HCEC 1CT (cell line): ENCODE measurements at regions not wholly inside any gene's neighbourhood (a gene's known extent, or its start where the extent isn't known, plus 50 kb on each side); places are given as distances from the start of the nearest gene placed in this dataset.
A peak's percentile ranks its signal among the peaks of the same experiment; 100 is the strongest.

Experiments used
- DNase-seq: peaks from one replicate; pipeline ENCODE4 v3.0.0-alpha.2; 2017

DNA sequence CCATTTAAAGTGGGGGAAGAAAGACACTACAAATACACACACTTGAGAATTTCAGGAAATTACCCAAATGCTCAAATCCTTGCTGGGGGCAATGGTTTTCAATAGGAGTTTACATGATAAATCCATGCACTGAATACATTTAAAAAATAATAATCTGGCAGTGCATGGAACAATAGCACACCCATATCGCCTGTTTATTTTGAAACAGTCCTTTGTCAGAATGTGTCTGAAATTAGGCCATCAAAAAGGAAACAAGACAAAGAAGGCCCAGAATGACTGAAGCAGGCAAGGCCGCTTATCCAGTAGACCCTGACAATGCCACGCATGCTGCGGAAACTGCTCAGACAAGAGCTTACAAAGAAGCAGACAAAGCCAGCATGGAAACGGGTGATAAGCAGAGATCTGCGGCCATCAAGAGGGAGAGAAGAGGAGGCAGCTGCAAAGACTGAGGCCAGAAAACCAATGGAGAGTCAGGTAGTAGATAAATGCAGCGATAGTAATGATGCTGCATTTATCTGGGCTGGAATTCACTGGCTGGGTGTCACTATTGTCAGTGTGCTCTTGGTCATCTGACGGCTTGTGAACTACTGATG is 211.9 kb upstream of the CNR1 start:
- DNase-seq = no peak

- peak; percentile 79 for DNase-seq
Observed at GRCh38 chr6:88376768-88377387, 210.7 kb upstream of the CNR1 start.

- DNase-seq = no peak
Observed at GRCh38 chr6:88376197-88376596, 210.1 kb upstream of the CNR1 start.

DNA sequence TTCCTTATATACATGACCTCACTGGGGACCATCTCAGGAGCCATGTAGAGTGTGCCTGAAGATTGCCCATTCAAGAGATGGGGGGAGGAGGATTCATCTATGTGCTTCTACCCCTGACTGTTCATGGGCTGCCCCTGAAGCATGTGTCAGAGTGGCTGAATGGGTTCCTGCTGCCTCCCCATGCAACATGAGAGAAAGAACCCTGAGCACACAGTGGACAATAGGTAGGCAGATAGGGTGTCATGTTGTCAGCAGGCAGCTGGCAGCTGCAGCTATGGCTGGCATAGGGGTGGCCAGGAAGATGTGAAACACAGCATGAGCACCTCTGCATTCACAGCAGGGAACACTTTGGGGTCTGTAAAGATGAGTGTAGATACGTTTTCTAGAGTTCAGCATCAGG is 208.4 kb upstream of the CNR1 start:
- DNase-seq = no peak

- no peak for DNase-seq
Observed at GRCh38 chr6:88371480-88371879, 205.3 kb upstream of the CNR1 start.

GRCh38 chr6:88370127-88370710 is 204.1 kb upstream of the CNR1 start:
- DNase-seq = no peak

DNA sequence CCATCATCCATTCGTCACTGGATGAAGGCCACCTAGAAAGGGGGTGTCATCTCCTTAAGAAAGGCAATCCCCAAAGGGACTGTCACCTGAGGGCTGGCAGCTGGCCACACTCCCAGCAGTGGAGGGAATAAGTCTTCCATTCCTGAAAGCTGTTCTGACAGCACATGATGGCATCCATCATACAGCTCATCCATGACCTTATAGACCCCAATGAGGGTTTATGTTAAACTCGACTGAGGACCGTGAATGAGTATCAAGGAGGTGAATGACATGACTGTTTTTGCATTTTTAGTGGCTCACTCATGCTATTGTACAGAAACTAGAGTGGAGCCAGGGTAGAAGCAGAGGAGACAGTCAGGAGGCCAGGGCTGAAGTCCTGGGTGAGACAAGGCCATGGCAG is 203.1 kb upstream of the CNR1 start:
- no peak for DNase-seq

DNA sequence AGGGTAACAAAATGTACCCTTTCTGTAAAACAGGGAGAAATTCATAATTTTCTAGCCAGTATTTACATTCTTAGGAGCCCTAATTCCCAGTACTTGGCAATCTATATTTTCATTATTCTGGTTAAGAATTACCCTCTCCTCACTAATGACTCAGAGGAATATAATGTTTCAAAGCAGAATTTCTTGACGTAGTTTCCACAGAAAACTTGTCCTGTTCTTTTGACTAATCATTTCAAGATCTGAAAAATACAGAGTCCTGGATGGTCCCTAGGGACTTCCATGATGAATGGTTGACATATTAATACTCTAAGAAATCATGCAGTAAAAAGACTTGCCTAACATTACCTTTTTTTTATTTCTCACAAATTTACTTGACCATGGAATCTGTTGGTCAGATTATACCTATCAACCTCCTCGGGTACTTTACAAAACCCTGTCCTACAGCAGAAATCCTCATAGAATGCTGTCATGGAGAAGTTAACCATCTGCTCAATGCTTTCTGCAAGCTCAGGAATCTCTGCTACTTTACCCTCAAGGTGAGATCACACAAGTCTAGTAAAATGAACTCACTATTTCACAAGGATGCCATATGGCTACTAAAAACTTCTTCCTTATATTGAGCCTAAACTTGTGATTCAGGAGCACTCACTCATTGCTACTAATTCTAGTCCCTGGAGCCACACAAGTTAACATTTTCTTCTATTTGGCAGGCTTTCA is 202.1 kb upstream of the CNR1 start:
- DNase-seq = peak; percentile 30

DNA sequence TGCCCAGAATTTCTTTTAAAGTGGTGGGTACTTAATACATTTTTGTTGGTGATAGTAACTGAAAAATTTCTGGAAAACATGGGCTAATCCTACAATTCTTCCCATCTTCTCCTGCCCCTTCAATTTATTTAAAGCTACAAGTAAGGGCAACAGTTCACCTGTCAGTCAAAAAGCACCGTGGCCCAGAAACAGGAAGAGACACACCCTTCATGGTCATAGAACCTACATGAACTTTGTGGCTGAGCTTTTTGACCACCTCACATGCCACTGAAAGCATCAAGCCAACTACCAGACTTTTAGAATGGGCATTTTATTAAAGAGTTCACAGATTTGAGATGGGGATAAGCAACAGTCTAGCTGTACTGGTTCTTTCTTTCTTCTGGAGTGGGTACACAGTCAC is 201.1 kb upstream of the CNR1 start:
- no peak for DNase-seq

GRCh38 chr6:88366672-88367071 is 200.5 kb upstream of the CNR1 start:
- DNase-seq = no peak

DNA sequence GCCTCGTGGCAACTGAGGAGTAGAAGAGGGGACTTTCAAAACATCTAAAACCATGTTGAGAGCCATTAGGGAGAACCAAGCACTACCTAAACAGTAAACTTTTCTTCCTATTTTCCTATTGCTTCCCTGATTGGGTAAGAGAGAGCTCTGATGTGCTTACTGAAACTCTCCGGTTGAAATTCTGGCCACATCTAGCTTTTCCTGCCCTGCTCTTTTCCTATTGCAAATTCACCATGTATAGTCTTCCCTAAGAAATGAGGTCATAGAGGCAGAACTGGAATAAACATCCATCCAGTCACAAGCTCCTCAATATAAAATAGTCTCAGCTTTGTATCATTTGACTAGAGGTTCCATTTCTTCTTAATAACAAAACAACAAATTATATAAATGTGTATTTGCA is 199.5 kb upstream of the CNR1 start:
- DNase-seq = no peak

DNA sequence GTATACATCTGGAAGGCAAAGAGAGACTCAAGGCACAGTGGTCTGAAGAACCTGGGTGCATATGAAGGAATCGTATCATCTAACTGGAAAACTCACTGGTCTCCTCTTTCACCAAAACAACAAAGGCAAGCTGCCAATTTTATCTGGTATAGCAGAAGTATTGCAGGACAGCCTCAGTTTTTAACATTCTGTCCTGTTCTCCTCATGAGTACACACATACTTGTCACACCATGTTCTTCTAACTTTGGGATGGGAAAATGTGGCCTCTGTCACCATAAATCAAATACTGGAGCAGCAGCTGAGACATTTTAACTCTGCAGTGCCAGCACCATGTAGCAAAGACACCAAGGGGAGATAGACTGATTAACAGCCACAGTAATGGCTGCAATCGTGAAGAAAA is 199.1 kb upstream of the CNR1 start:
- no peak for DNase-seq

- DNase-seq = no peak
Observed at GRCh38 chr6:88361754-88362153, 195.6 kb upstream of the CNR1 start.

- no peak for DNase-seq
Observed at GRCh38 chr6:88361298-88361697, 195.2 kb upstream of the CNR1 start.

DNA sequence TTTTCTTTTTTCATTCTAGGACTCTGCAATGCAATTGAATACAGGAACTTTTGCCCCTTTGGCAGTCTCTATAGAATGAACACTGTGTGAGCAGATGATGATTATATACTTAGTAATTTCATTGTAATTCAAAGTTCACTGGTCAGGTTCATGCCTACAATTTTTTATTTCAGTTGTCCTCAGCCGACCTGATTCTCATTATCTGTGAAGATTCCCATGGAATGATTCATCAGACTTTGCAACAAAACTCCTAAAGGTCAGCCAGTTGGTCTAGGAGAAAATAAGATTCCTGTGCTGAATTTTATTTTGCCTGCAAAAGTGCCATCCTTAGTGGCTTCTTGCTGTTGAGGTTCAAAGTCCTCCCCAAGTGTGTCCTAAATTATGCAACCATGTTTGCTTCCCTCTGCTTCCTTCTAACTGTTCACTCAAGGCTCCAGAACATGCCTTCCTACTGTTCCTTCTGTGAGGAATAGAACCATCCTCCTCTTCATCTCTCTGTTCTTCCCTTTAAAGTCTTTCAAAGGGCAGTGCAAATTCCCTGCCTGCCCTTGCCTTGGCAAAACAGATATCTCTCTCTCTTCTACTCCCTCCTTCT is 194.2 kb upstream of the CNR1 start:
- peak; percentile 70 for DNase-seq

- no peak for DNase-seq
Observed at GRCh38 chr6:88359530-88360202, 193.5 kb upstream of the CNR1 start.

GRCh38 chr6:88358846-88359245 is 192.7 kb upstream of the CNR1 start:
- peak; percentile 24 for DNase-seq

- DNase-seq = no peak
Observed at GRCh38 chr6:88349511-88349910, 183.4 kb upstream of the CNR1 start.

DNA sequence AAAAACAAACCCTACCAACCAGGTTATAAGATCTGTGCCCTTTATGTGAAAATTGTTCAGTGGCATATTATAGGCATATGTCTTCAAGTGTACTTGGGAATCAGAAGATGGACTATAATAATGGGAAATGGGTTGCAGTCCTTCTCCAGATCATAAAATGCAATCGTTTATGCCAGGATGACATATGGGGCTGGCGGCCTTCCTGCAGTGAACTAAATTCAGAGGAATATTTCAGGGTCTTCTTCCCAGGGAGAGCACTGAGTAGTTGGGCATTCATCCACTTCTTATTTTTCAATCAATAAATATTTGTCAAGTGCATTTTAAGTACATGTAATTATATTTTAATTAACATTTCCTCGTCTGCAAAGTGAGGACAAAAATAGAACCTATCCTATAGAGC is 176.2 kb upstream of the CNR1 start:
- DNase-seq = no peak

GRCh38 chr6:88339761-88340160 is 173.6 kb upstream of the CNR1 start:
- no peak for DNase-seq

DNA sequence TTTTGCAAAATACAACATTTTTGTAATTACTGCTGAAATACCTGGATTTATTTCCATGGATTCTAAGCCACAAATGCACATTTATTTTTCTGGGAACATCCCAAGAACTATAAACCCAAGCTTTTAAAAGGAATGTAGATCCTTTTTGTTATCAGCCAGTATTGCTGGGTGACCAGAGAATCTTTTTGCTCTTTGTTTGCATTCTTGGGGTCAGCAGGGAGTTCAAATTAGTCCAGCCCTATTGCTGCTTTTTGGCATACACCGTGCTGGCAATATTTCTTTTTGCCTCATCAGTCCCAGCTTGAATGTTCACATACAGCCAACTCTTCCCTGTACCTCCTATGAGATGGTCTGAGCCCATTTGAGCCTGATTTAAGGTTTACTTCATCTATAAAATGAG is 155.2 kb upstream of the CNR1 start:
- DNase-seq = no peak

DNA sequence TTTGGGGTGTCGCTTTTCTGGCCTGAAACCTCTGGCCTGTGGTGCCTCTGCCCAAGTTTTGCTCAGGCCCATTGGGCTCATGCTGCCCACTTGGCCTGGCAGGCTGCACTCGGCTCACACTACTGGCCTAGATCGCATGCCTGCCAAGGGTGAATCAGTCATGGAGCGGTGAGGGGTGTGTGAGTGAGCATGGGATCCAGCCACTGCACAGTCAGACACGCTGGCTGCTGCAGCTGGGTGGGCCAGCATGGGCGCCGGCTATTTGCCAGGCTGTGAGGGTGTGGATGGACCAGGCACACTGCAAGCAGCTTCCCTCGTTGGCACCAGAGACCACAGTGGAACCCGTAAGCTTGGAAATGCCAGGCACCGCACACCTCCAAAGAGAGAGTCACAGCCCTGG is 145.4 kb upstream of the CNR1 start:
- no peak for DNase-seq

DNA sequence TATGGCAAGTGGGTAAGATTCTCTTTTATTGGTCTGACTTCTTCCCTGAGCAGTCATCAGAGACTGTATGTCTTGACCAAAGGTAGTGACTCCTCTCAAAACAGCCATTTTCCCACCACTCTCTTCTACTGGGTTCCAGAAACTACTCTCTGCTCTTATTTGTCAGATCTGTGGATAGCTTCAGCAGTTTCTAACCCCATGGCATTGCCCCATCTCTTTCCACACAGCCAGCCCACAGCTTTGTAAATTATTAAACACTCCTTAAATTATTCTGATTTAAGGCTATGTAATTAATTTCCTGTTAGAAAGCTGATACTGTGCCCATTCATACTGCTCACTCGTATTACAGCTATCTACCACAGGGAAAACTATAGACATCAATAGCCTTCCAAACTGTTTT is 138.4 kb upstream of the CNR1 start:
- DNase-seq = no peak
